NB4 (cell line): ENCODE measurements at regions not wholly inside any gene's neighbourhood (a gene's known extent, or its start where the extent isn't known, plus 50 kb on each side); places are given as distances from the start of the nearest gene placed in this dataset.

Experiments
- POLR2A ChIP-seq: IDR thresholded peaks from 2 replicates; pipeline ENCODE4 v1.6.1; 2011; ENCODE audit warnings: mild to moderate bottlenecking; ENCODE audit not compliant: insufficient read length; ENCODE audit errors: extremely low read depth
- TF ChIP-seq, protein P1 (sequence below): IDR thresholded peaks from one replicate; pipeline ENCODE4 v1.5.1; 2012; ENCODE audit warnings: low read depth, low read length
- TF ChIP-seq, protein P2 (sequence below): IDR thresholded peaks from 2 replicates; pipeline ENCODE4 v1.6.1; 2011; ENCODE audit warnings: low read depth, low read length

DNA sequence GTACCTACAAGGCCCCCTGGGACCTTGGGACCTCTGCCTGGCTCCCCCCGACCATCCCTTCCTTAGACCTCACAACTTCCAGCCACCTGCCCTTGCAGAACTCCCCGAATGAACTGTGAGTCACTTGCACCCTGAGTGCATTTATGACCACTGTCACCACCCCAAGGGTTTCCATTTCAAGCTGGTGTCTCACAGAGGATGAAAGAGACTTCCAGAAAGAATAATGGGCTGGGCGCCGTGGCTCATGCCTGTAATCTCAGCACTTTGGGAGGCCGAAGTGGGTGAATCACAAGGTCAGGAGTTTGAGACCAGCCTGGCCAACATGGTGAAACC, 124.5 kb upstream of the CIBAR2 start:
- TF ChIP-seq, protein P1, sequence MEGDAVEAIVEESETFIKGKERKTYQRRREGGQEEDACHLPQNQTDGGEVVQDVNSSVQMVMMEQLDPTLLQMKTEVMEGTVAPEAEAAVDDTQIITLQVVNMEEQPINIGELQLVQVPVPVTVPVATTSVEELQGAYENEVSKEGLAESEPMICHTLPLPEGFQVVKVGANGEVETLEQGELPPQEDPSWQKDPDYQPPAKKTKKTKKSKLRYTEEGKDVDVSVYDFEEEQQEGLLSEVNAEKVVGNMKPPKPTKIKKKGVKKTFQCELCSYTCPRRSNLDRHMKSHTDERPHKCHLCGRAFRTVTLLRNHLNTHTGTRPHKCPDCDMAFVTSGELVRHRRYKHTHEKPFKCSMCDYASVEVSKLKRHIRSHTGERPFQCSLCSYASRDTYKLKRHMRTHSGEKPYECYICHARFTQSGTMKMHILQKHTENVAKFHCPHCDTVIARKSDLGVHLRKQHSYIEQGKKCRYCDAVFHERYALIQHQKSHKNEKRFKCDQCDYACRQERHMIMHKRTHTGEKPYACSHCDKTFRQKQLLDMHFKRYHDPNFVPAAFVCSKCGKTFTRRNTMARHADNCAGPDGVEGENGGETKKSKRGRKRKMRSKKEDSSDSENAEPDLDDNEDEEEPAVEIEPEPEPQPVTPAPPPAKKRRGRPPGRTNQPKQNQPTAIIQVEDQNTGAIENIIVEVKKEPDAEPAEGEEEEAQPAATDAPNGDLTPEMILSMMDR = no peak
- TF ChIP-seq POLR2A = no peak
- TF ChIP-seq, protein P2, sequence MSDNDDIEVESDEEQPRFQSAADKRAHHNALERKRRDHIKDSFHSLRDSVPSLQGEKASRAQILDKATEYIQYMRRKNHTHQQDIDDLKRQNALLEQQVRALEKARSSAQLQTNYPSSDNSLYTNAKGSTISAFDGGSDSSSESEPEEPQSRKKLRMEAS = no peak
